WI38 (cell line): ENCODE measurements at regions not wholly inside any gene's neighbourhood (a gene's known extent, or its start where the extent isn't known, plus 50 kb on each side); places are given as distances from the start of the nearest gene placed in this dataset.

Experiments
- H3K4me3 ChIP-seq: 2 replicates; pipeline ENCODE4 v1.5.1; 2011; ENCODE audit warnings: low read depth, mild to moderate bottlenecking, control low read depth, low read length
- CTCF ChIP-seq: IDR thresholded peaks from 2 replicates; pipeline ENCODE4 v1.5.1; 2012; ENCODE audit warnings: low read depth, mild to moderate bottlenecking, control low read depth, low read length

- H3K4me3 ChIP-seq = no peak overlapping the region
- TF ChIP-seq CTCF = no peak
These were observed 1682.2 kb upstream of the TMEFF2 start for GRCh38 chr2:193876980-193877379.

- H3K4me3 ChIP-seq = no peak overlapping the region
- TF ChIP-seq CTCF = no peak
These were observed 1674.8 kb upstream of the TMEFF2 start for GRCh38 chr2:193869564-193869963.

GRCh38 chr2:193868833-193869232 lies 1674.1 kb upstream of the TMEFF2 start:
- H3K4me3 ChIP-seq = no peak overlapping the region

GRCh38 chr2:193868132-193868531 lies 1673.4 kb upstream of the TMEFF2 start:
- TF ChIP-seq CTCF = no peak
- no peak overlapping the region for H3K4me3 ChIP-seq

More at GRCh38 chr2:193868833-193869232, 1674.1 kb upstream of the TMEFF2 start:
- no peak for TF ChIP-seq CTCF

GRCh38 chr2:193867454-193867853 lies 1672.7 kb upstream of the TMEFF2 start:
- no peak for TF ChIP-seq CTCF
- H3K4me3 ChIP-seq = no peak overlapping the region

- TF ChIP-seq CTCF = no peak
- H3K4me3 ChIP-seq = no peak overlapping the region
These were observed 1666.8 kb upstream of the TMEFF2 start for GRCh38 chr2:193861557-193861956.

GRCh38 chr2:193847991-193848390 lies 1653.3 kb upstream of the TMEFF2 start:
- H3K4me3 ChIP-seq = no peak overlapping the region
- no peak for TF ChIP-seq CTCF
